ENCODE measurements at regions not wholly inside any gene's neighbourhood (a gene's known extent, or its start where the extent isn't known, plus 50 kb on each side); places are given as distances from the start of the nearest gene placed in this dataset.
"Not testable (repeated sequence)": the region's sequence is repeated elsewhere in the genome, so short reads cannot be mapped to it uniquely, and the experiment has no call there.

DNA sequence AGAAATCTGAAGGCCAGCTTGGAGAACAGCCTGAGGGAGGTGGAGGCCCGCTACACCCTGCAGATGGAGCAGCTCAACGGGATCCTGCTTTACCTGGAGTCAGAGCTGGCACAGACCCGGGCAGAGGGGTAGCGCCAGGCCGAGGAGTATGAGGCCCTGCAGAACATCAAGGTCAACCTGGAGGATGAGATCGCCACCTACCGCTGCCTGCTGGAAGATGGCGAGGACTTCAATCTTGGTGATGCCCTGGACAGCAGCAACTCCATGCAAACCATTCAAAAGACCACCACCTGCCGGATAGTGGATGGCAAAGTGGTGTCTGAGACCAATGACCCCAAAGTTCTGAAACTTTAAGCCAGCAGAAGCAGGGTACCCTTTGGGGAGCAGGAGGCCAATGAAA is 318.4 kb downstream of the ZFHX3 start:
- DNase-seq = not testable (repeated sequence)

DNA sequence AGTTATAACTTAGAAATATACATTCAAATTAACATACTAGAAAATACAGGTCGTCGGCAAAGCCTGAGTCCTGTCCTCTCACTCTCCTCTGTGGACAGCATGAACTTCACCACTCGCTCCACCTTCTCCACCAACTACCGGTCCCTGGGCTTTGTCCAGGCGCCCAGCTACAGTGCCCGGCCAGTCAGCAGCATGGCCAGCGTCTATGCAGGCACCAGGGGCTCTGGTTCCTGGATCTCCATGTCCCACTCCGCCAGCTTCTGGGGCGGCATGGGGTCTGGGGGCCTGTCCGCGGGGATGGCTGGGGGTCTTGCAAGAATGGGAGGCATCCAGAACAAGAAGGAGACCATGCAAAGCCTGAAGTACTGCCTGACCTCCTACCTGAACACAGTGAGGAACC is 319.4 kb downstream of the ZFHX3 start:
- DNase-seq = no peak

DNA sequence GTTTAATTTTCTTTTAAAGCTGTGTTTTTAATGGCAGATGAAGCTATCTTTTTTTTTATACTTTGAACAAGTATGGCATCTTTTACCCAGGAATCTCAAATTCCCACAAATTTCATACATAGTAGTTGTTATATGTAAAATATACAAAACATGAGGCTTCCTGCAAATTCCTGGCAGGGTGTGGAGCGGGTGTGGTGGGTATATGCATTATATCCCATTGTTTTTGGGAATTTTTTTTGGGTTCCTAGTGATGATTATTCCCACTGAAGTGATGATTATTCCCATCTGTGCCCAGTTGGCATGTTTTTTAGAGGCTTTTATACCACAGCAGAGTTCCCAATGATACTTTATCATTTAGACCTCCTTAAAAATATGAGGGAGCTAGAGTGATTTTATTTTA is 320.4 kb downstream of the ZFHX3 start:
- DNase-seq = no peak

DNA sequence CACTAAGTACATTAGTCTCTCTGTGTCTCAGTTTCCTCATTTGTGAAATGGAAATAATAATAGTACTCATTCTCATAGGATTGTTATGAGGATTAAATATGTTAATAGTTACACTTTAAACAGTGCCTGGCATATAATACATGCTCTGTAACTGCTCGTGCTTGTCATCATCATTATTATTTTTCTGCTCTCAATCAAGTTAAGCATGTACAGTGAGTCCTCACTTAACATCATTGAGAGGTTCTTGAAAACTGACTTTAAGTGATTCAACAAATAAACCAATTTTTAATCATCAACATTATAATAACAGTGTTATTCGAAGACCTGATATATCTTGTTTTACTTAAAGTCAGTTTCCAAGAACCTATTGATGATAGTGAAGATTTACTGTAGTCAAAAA is 322.3 kb downstream of the ZFHX3 start:
- no peak for DNase-seq

DNA sequence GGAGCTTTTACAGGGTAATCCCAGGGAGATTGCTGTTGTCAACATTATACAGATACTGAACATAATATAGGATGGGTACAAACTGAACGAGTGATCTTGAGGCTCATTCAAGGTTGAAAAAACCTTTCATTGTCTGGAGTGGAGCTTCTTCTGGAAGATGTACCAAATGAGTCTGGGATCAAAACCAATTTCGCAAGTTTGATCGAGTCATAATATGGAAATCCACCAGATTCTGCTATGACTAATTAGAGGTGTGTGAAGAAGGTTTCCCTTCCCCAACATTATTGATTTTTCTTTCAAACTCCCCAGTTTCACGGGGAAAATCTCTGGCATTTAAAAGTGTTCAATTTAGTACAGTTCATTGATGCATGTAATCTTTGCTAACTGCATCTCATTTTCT is 324.1 kb downstream of the ZFHX3 start:
- DNase-seq = no peak

DNA sequence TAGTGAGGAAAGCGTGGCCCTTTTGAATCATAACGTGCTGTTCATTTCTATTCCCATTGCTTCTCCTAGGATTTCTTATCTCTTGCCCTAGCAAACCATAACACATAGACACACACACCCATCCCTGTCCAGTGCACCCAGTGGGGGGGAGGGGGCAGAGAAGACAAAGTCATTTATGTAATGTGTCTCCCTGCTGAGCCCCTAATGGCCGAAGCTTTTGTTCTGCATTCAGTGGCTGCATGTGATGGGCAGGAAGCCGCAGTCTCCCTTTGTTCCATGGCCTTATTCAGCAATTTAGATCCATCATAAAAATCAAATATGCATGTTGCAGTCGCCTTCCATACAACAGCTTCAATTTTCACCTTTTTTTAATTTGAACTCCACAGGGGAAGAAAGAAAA is 325.4 kb downstream of the ZFHX3 start:
- no peak for DNase-seq

DNA sequence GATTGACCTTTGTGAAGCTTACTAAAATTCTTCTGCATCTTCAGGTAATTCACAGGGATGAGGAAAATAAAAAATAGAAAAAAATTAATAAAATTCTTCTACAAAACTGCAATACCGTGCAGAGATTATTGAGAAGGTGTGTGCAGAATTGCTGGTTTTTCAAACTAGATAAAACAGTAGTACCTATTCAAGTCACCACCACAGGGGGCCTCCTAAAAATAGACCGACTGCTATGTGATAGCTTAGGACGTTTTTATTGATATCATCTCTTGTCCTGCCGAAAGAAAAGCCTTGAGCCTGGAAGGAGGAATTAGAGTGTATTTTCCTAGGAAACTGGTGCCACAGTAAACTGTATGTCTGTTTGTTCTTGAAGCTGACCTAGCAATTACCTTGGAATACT is 325.9 kb downstream of the ZFHX3 start:
- DNase-seq = no peak

DNA sequence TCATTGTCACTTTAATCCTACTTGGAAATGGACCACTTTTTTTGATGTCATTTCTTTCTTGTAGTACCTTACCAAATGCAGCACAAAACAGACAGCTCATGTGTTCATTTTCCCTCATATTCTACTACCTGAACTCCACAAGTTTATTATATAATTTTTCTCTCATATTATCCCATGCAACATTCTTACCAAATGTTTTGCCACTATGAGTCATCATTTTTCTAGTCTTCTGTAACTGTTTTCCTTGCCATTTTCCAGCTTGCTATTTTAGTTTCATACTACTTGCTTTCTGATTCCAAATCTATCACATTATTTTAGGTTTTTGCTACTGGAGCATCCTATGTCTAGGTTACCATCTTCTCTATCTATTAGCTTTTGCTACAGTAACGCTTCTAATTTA is 332.7 kb downstream of the ZFHX3 start:
- DNase-seq = no peak

DNA sequence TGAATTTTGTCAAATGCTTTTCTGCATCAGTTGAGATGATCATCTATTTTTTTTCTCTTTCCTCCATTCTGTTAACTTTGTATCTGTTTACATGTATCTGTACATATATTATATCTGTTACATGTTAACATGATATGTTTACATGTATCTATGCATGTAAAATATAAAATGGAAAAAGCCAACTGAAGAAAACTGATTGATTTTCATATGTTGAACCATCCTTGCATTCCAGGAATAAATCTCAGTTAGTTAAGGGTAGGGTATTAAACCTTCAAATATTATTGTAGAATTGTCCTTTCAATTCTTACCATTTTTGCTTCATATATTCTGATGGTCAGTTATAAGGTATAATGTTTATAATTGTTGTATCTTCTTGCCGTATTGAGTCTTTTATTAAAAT is 336.1 kb downstream of the ZFHX3 start:
- DNase-seq = no peak

DNA sequence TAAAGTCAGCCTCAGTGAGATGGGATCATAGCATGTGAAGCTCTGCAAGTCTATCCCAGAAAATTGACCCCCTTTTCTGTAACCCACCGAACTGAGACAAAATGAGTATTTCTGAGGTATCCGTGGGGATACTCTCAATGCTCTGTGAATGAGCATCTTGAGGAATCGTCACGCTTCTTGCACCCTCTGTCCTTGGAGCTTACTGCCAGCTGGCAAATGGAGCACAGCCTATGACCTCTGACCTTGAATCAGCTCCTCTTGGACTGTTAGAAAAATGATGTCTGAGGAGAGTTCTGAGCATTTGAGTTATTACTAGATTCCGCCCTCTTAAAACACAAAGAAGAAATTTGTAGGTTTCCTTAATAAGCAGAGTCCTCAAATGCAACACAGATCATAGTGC is 342.1 kb downstream of the ZFHX3 start:
- DNase-seq = no peak

DNA sequence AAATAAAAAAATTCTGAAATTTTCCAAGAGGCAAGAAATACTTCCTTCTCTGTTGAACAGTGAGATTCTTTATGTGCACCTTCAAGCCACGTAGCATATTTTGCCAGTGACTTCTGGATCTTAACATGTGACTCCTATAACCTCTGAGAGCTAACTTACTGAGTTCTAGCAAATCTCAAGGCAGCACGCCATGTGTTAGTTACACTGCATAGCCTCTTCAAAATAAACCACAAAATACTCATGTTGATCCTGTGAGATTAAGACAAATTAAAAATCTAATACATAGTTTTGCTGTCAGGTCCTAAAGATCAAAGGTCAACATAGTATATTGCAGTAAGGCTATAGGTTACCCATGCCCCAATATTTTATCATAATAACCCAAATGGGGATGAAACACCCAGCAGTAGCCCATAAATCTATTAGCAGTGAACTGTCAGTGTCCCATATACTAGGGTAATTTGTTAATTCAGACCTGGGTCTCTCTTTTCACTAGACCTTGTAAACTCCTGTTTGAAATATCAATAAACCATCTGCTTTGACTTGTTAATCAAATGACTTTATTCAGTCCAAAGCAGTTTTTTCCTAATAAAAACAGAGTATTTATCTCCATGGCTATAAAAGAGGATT is 343.1 kb downstream of the ZFHX3 start:
- no peak for DNase-seq

DNA sequence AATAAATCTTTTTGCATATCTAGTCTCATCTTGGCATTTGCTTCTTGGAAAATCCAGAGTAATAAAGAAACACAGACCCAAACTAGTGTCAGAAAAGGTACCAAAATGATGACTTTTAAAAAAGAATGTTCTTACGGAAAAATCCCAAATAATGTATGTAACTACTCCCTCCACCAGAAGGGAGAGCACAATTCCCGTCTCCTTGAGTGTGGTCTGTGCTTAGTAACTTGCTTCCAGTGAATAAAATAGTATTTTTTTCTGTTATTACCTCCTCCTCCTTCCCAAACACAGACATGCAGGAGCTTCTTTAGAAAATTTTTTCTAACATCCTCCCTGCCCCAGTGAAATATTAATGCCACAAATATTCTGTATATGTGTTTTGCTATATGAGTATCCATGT is 358.1 kb downstream of the ZFHX3 start:
- DNase-seq = no peak

DNA sequence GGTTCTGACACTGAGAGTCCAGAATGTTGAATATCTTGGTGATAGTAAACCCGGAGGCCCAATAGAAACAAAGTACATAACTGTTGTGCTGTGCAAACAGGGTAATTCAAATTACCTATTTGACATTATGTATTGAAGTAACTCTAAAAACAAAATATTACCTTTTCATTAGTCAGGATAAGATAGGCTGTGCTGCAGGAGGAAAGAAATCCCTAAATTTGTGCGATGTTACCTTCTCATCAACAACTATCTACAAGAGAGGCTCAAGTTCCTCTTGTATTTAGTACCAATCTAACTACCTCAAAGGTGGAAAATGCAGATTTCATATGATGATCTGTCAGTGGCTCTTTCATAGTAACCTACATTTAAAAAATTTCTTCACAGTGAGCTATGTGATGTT is 367.2 kb downstream of the ZFHX3 start:
- DNase-seq = no peak

DNA sequence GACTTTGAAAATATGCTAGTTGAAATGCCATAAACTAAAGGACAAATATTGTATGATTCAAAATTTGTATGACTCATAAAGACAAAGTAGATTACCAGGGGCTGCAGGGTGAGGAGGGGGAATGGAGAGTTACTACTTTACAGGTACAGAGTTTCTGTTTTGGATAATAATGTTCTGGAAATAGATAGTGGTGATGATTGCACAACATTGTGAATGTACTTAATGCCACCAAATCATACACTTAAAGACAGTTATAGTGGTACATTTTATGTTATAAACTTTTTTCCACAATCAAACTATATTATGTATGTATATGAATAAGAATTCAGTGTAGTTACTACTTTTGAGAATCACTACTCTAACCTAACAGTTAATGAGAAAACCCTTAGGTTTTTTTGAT is 368.1 kb downstream of the ZFHX3 start:
- no peak for DNase-seq

DNA sequence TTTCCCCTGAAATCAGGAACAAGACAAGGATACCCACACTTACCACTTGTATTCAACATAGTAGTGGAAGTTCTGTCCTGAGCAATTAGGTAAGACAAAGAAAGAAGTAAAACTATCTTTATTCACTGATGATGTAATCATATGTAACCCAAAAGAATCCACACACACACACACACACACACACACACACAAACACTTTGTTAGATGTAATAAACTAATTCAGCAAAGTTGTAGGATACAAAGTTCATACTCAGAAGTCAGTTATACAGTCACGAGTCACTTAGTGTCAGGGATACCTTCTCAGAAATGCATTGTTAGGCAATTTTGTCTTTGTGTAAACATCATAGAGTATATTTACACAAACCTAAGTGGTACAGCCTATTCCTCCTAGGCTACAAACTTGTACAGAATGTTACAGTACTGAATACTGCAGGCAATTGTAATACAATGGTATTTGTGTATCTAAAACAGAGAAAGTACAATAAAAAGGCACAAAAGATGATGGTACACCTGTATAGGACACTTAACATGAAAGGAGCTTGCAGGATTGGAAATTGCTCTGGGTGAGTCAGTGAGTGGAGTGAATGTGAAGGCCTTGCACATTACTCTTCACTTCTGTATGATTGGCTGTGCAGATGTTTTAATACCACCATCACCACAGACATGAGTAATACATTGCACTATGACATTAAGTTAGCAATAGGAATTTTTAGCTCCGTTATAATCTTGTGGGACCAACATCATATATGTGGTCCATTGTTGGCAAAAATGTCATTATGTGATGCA is 370.1 kb downstream of the ZFHX3 start:
- DNase-seq = no peak

DNA sequence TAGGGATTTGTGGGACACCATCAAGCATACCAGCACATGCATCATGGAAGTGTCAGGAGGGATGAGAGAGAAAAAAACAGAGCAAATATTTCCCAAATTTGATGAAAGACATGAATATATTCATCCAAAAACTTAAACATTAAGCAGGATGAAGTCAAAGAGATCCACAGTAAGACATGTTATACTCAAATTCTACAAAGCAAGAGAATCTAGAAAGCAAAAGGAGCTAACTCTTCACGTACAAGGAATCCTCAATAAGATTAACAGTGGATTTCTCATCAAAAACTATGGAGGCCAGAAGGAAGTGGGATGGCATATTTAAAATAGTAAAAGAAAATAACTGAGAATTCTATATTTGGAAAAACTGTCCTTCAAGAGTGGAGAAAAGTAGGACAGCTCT is 374.8 kb downstream of the ZFHX3 start:
- DNase-seq = no peak

DNA sequence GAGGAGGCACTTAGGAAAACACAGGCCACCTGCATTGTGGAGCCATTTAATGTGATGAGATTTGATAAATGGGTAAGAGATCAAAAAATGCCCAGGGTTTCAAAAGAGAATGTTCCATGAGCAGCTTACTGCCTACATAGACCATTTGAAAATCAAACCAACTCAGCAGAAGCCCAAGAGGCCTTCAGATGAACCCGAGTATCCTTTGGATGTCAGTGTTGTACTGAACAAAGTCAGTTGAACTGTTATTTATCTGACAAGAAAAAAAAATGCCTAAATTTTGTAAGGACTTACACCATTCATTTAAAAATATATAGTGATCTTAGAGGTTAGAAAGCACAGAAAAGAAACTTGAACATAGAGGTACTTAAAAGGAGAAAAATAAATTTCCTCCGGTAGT is 381.7 kb downstream of the ZFHX3 start:
- no peak for DNase-seq

DNA sequence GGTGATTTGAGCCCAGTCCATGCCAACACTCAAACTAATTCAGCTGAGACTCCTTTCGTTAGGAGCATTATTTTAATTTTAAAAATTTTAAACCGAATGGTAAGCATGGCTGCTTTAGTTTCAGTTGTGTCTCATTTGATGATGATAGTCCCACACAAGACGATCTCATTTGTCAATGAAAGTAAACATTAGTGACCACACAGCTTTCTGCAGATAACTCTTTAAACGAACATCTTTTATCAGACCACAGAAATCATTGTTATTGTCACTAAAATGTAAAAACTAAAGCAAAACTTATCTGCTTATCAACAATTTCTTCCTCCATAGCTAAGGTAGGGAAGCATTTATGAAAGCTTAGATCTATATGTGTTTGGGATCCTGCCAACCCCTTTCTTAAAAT is 382.2 kb downstream of the ZFHX3 start:
- no peak for DNase-seq

DNA sequence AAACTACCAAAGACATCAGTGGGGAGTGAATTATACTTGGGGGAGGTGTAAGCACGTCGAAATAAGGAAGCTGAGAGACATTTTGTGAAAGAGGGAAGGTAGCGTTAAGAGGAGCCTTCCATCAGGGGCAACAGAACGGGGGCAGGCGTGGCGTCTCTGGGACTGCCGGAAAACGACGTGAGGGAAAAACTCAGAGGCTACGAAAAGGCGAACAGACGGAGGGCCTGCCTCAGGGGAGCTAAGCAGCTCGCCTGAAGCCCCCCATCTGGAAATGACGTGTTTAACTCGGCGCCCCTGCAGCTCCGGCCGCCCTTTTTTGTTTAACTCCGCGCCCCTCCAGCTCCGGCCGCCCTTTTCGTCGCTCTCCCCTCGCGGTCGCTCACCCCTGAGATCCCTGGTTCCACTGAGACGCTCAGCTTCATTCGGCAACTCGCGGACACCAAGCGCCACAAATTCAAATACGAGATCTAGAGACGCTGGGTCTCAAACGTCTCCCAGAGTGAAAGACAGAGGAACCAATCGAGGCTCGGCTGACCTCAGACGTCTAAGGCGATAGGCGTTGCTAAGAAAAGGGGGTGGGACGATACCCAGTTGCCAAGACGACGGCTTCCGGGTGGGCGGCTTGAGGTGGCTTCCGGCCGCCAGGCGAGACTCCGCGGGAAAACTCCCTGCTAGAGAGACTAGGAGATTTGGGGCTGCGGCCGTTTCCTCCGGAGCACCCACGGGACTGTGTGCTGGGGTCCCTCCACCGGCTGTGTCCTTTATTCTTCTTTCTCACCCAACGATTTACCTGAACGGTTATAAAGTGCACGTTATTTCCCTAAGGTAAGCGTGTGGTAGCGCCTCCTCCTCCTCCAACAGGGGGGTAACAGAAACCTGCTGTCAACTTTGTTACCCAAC is 383.2 kb downstream of the ZFHX3 start:
- DNase-seq = peak; percentile 94

DNA sequence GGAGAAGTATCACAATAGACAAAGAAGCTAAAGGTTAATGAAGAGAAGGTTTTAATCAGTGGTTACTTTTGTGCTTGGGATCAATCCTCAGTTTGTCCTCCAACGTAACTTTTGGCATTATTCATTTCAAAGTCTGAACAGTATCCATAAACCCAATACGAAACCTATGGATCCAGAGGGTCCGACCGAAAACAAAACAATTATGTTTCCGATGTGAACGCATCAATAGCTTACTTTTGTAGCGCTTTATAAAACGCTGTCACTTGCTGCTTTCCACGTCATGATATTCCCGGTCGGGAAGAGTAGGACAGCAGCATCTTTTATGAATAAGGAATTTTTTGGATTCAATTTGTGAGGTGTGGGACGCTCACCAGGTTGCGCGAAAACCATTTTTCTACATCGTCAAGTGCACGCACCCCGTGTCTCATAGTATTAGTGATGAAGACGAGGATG is 383.8 kb downstream of the ZFHX3 start:
- no peak for DNase-seq

DNA sequence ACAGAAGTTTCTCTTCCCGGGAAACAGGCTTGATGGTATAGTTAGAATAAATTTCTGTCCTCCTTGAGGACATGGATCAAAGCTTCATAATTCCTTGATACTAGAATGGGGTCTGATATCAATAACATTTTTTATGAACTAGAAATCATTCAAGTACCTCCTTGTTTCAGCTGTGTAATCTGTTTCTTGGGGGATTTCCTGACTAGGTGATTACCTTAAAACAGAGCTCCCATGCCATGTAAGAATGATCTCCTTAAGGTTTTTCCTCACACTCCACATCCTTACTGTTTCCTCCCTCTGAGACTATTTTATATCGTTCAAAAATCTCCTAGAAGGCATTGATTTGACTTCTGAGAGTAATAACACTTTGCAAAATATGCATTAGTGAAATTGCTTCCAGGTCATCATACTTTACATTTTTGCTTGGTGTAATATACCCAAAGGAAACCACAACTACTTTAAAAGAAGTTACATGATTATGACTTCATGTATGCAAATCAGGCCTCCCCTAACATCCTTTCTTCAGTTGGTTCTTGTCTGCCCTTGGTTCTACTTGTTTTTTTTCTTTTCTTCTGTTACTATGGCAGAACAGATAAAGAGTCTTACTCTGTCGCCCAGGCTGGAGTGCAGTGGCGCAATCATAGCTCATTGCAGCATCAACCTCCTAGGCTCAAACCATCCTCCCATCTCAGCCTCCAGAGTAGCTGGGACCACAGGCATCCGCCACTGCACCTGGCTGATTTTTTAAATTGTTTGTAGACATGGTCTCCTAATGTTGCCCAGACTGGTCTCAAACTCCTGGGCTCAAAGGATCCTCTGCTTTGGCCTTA is 388.8 kb downstream of the ZFHX3 start:
- no peak for DNase-seq

DNA sequence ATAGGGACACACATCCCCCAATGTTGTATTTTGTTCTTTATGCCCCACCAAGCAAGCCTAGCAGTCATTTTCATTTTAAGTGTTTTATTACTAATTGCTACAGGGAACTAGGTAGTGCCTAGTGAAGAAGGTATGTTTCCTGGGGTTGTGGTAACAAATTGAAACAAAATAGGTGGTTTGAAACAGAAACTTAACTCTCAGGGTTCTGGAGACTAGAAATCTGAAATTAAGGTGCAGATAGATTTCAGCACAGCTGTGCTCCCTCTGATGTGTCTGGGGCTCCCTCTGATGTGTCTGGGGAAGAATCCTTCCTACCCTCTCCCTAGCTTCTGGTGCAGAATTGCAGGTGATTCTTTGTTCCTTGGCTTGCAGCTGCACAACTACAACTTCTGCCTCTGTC is 390.1 kb downstream of the ZFHX3 start:
- DNase-seq = no peak

DNA sequence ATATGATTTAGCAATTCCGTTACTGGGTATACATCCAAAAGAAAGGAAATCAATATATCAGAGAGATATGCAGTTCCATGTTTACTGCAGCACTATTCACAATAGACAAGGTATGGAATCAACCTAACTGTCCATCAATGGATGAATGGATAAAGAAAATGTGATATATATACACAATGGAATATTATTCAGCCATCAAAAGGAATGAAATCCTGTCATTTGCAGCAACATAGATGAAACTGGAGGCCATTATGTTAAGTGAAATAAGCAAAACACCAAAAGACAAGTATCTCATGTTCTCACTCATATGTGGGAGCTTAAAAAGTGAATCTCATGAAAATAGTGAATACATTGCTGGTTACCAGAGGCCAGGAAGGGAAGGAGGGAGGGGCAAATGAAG is 390.8 kb downstream of the ZFHX3 start:
- DNase-seq = no peak
